Adrenal gland (tissue), 5 donors: ENCODE measurements at regions not wholly inside any gene's neighbourhood (a gene's known extent, or its start where the extent isn't known, plus 50 kb on each side); places are given as distances from the start of the nearest gene placed in this dataset.

Experiments used
- CTCF ChIP-seq, 6 experiments: fragments of 450-650 bp in 4 of 6; fragments of 200-600 bp in 2 of 6; sonication (generic) in 1 of 6; IDR thresholded peaks; 1 replicate in 5 of 6; 2 replicates in 1 of 6; pipeline versions ENCODE4 v1.5.1 to v1.8.0; 2016 to 2021; ENCODE audit warnings: antibody characterized with exemption in 6 of 6, mild to moderate bottlenecking in 2 of 6, moderate library complexity in 1 of 6
- POLR2A ChIP-seq, 2 donors: fragments of 450-650 bp; IDR thresholded peaks; one replicate each; pipeline ENCODE4 v1.6.1; 2017; ENCODE audit warnings: antibody characterized with exemption in 2 of 2, mild to moderate bottlenecking in 2 of 2, moderate library complexity in 1 of 2
- donor health status: DM: no; HTN: no; CAD: no.

GRCh38 chr16:72576189-72576588 is 404.2 kb upstream of the PMFBP1 start:
- TF ChIP-seq CTCF (IDR thresholded peaks at IDR 0.05) (no peak), POLR2A (IDR thresholded peaks at IDR 0.05) (no peak)
